Astrocyte (in vitro differentiated cells and primary cell): ENCODE measurements at regions not wholly inside any gene's neighbourhood (a gene's known extent, or its start where the extent isn't known, plus 50 kb on each side); places are given as distances from the start of the nearest gene placed in this dataset.

Source experiments
- DNase-seq: peaks from one replicate; pipeline ENCODE4 v3.0.0-alpha.2; 2010; ENCODE audit warnings: low read depth
- FAIRE-seq: peaks from 2 replicates; lab custom pipeline; 2011; peaks lifted over from hg19 to GRCh38; lab: Jason Lieb, UNC
- H2AFZ ChIP-seq: 2 replicates; pipeline ENCODE4 v1.6.0; 2012; ENCODE audit warnings: low read depth, low read length, inconsistent platforms
- H3K27ac ChIP-seq: 2 replicates; pipeline ENCODE4 v1.5.1; 2011; ENCODE audit warnings: low read depth, low read length, inconsistent platforms
- H3K27me3 ChIP-seq: 2 replicates; pipeline ENCODE4 v1.6.0; 2011; ENCODE audit warnings: low read length, inconsistent platforms; ENCODE audit not compliant: insufficient read depth
- H3K36me3 ChIP-seq: 2 replicates; pipeline ENCODE4 v1.5.1; 2011; ENCODE audit warnings: low read length, inconsistent platforms; ENCODE audit not compliant: insufficient read depth
- H3K4me1 ChIP-seq: 2 replicates; pipeline ENCODE4 v1.5.1; 2011; ENCODE audit warnings: low read length, inconsistent platforms; ENCODE audit not compliant: insufficient read depth
- H3K4me2 ChIP-seq: 2 replicates; pipeline ENCODE4 v1.6.0; 2012; ENCODE audit warnings: low read length, inconsistent platforms
- H3K4me3 ChIP-seq: 2 replicates; pipeline ENCODE4 v1.5.1; 2011; ENCODE audit warnings: low read depth, mild to moderate bottlenecking, low read length, inconsistent platforms; ENCODE audit not compliant: insufficient read depth
- H3K79me2 ChIP-seq: 2 replicates; pipeline ENCODE4 v1.6.0; 2012; ENCODE audit warnings: mild to moderate bottlenecking, low read length, inconsistent platforms; ENCODE audit not compliant: insufficient read depth
- H3K9ac ChIP-seq: 2 replicates; pipeline ENCODE4 v1.6.0; 2012; ENCODE audit warnings: mild to moderate bottlenecking, low read length, inconsistent platforms
- H3K9me3 ChIP-seq: 2 replicates; pipeline ENCODE4 v1.5.1; 2012; ENCODE audit warnings: low read depth, mild to moderate bottlenecking, low read length, inconsistent platforms; ENCODE audit not compliant: insufficient read depth
- H4K20me1 ChIP-seq: 2 replicates; pipeline ENCODE4 v1.6.0; 2012; ENCODE audit warnings: low read length, inconsistent platforms; ENCODE audit not compliant: insufficient read depth
- H3K27ac Mint-ChIP-seq: one replicate; pipeline ENCODE4 v1.8.0; 2021; ENCODE audit warnings: mild to moderate bottlenecking, mixed read lengths; ENCODE audit not compliant: unreplicated experiment
- H3K27me3 Mint-ChIP-seq: one replicate; pipeline ENCODE4 v1.8.0; 2021; ENCODE audit warnings: low read depth, mixed read lengths; ENCODE audit not compliant: unreplicated experiment
- H3K36me3 Mint-ChIP-seq: one replicate; pipeline ENCODE4 v1.8.0; 2021; ENCODE audit warnings: low read depth, mixed read lengths; ENCODE audit not compliant: unreplicated experiment
- H3K4me1 Mint-ChIP-seq: one replicate; pipeline ENCODE4 v1.8.0; 2021; ENCODE audit warnings: low read depth, mixed read lengths; ENCODE audit not compliant: unreplicated experiment
- H3K4me3 Mint-ChIP-seq: one replicate; pipeline ENCODE4 v1.8.0; 2021; ENCODE audit warnings: mild to moderate bottlenecking, moderate library complexity, mixed read lengths; ENCODE audit not compliant: unreplicated experiment
- H3K9me3 Mint-ChIP-seq: one replicate; pipeline ENCODE4 v1.8.0; 2021; ENCODE audit warnings: mild to moderate bottlenecking, mixed read lengths; ENCODE audit not compliant: unreplicated experiment
- CTCF ChIP-seq: IDR thresholded peaks from 2 replicates; pipeline ENCODE4 v1.5.1; 2011; ENCODE audit warnings: low read depth, mild to moderate bottlenecking, inconsistent platforms, low read length, moderate library complexity; ENCODE audit not compliant: insufficient read depth
- EZH2 ChIP-seq: IDR thresholded peaks from 2 replicates; pipeline ENCODE4 v1.6.1; 2012; ENCODE audit warnings: mild to moderate bottlenecking, low read length, inconsistent platforms; ENCODE audit not compliant: insufficient read depth

- Mint-ChIP-seq H3K4me3 (no peak overlapping the region), H3K9me3 (no peaks in the 10 kb centered on the region), H3K27me3 (peaks cover 49% of the 10 kb centered on the region), H3K36me3 (peaks cover under 1% of the 10 kb centered on the region), H3K27ac (no peak overlapping the region), H3K4me1 (no peaks in the 10 kb centered on the region)
- Histone ChIP-seq H3K9ac (no peak overlapping the region), H3K27ac (no peak overlapping the region), H3K4me1 (no peaks in the 10 kb centered on the region), H3K79me2 (no peaks in the 10 kb centered on the region), H3K27me3 (no peaks in the 10 kb centered on the region), H2AFZ (no peak overlapping the region), H3K4me2 (no peak overlapping the region), H3K4me3 (no peak overlapping the region), H3K36me3 (no peaks in the 10 kb centered on the region), H4K20me1 (no peaks in the 10 kb centered on the region), H3K9me3 (no peaks in the 10 kb centered on the region)
- no peak for FAIRE-seq
- DNase-seq: no peak
- TF ChIP-seq EZH2 (no peak), CTCF (no peak)
Observed at GRCh38 chr1:37262439-37263170, 211.8 kb upstream of the ZC3H12A start.

- H3K9me3 ChIP-seq: no peaks in the 10 kb centered on the region
- no peaks in the 10 kb centered on the region for H3K79me2 ChIP-seq
- H3K9me3 Mint-ChIP-seq: no peaks in the 10 kb centered on the region
- H3K4me1 Mint-ChIP-seq: no peaks in the 10 kb centered on the region
- H3K4me3 Mint-ChIP-seq: no peak overlapping the region
- no peak overlapping the region for H3K27ac Mint-ChIP-seq
- H3K4me3 ChIP-seq: no peak overlapping the region
- no peak for TF ChIP-seq CTCF
- TF ChIP-seq EZH2: no peak
- no peak overlapping the region for H2AFZ ChIP-seq
- no peaks in the 10 kb centered on the region for H3K4me1 ChIP-seq
- FAIRE-seq (no peak), DNase-seq (no peak)
- no peaks in the 10 kb centered on the region for H3K36me3 Mint-ChIP-seq
- peaks cover 43% of the 10 kb centered on the region for H3K27me3 Mint-ChIP-seq
- no peak overlapping the region for H3K9ac ChIP-seq
- no peak overlapping the region for H3K27ac ChIP-seq
- no peak overlapping the region for H3K4me2 ChIP-seq
- H3K27me3 ChIP-seq: no peaks in the 10 kb centered on the region
- no peaks in the 10 kb centered on the region for H4K20me1 ChIP-seq
- no peaks in the 10 kb centered on the region for H3K36me3 ChIP-seq
Observed at GRCh38 chr1:37265156-37265555, 209.2 kb upstream of the ZC3H12A start.
